ENCODE measurements at regions not wholly inside any gene's neighbourhood (a gene's known extent, or its start where the extent isn't known, plus 50 kb on each side); places are given as distances from the start of the nearest gene placed in this dataset.

- no peak for TF ChIP-seq CTCF (IDR thresholded peaks at IDR 0.05)
- TF ChIP-seq SIN3A (IDR thresholded peaks at IDR 0.05; ENCODE audit: borderline replicate concordance, insufficient read depth, low read depth, low read length), result no peak
- no peak for TF ChIP-seq TCF7L2 (IDR thresholded peaks at IDR 0.05; ENCODE audit: low read depth, low read length)
- no peak for TF ChIP-seq REST (IDR thresholded peaks at IDR 0.05; ENCODE audit: insufficient read depth in 1 of 2, low read depth in 2 of 2, low read length in 1 of 2)
Observed at GRCh38 chr16:48479329-48479728, 94.1 kb upstream of the SIAH1 start.

Measured in Panc1 (cell line).